IPS DF 4.7 (cell line): ENCODE measurements at regions not wholly inside any gene's neighbourhood (a gene's known extent, or its start where the extent isn't known, plus 50 kb on each side); places are given as distances from the start of the nearest gene placed in this dataset.
"Not testable (repeated sequence)": the region's sequence is repeated elsewhere in the genome, so short reads cannot be mapped to it uniquely, and the experiment has no call there.

ENCODE experiments used
- DNase-seq: peaks from one replicate; pipeline ENCODE4 v3.0.0-alpha.2; 2013; ENCODE audit warnings: low spot score; ENCODE audit errors: extremely low read depth

DNA sequence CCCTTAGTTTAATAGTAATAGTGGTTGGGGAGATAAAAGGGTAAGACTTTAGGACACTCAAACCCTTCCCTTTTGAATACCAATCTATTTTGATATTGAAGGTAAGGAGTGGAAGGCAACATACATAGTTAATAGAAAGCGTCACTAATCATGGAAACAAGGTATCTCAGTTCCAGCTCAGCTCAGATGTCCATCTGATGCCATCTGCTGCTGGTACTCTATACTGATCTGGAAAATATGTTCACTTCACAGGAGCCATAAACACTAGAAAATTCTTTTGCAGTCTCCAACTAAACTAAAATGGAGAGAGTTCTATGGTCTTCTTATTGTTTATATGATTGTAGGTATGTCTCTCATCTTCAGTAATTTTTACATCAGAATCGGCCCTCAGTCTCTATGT, 1777.1 kb downstream of the OTOL1 start:
- no peak for DNase-seq

DNA sequence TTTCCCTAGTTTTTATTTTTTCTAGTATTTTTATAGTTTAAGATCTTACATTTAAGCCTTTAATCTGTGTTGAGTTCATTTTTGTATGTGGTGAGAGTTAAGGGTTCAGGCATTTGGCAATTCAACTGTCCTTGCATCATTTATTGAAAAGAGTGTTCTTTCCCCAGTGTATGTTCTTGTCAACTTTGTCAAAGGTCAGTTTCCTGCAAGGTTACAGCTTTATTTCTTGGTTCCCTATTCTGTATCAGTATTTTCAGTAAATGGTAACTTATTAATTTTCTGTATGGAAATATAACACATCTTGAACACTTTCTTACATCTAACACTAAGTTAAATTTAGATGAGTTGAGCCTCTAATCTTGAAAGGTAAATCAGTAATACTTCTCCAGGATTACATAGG, 1770.1 kb downstream of the OTOL1 start:
- no peak for DNase-seq

DNA sequence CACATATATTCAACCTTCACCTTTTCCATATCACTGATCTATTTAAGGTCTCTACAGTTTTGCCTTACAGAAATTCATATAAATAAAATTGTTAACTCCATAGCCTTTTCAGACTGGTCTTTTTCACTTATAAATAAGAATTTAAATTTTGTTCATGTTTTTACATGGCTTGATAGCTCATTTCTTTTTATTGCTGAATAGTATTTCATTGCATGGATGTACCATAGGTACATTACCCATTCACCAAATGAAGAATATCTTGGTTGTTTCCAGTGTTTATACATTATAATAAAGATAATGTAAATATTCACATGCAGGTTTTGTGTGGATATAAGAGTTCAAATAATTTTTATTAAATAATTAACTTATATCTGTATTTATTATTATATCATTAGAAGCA, 1765.0 kb downstream of the OTOL1 start:
- DNase-seq = no peak

DNA sequence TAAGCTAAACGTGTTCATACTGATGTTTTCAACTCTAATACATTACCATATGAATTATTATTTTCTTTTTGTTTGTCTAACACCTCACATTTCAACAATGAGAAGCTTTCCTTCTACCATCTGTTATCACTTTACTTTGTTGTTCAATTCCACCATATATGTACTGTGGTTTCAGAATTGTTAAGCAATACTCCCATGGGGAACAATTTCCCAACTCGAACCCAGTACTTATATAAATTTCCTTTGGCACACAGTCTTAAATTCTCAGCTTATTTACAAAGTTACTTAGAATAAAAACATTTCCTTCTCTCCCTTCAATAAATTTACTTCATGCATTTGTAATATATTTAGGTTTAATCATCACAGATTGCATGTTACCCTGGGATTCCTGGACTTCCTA, 1764.4 kb downstream of the OTOL1 start:
- no peak for DNase-seq

DNA sequence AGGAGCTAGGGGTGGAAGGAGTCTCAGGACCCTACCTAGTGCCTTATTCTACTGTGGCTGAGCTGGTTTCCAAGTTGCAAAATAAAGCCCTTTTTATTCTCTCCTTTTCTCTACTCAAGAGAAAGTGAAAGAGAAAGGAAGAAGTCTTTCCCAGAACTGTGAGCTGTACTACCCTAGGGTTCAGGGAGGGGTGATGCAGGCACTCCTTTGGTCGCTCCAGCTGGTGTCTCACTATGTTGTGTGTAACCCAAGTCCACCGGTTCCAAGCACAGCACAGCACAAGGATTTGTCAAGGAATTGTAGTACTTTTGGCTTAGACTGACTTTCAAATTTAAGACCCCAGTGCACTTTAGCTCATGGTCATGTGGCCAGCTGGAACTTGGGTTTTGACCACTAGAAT, 1721.7 kb downstream of the OTOL1 start:
- DNase-seq = no peak

DNA sequence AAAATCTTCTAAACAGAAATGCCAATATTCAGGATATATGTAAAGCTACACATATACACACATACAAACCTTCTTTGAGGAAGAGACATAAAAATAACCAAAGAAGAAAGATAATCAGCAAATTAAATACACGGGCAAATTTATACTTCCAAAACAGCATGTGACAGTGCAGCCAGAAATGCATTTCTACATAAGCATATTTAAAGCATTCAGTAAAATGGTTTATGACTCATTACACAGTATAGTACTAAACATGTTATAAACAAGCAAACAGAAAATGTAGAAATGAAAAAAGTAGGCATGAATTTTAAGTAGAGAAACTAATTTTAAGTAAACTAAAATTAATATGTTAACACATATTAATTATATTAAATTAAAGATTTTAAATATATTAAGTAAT, 1717.2 kb downstream of the OTOL1 start:
- DNase-seq = no peak

DNA sequence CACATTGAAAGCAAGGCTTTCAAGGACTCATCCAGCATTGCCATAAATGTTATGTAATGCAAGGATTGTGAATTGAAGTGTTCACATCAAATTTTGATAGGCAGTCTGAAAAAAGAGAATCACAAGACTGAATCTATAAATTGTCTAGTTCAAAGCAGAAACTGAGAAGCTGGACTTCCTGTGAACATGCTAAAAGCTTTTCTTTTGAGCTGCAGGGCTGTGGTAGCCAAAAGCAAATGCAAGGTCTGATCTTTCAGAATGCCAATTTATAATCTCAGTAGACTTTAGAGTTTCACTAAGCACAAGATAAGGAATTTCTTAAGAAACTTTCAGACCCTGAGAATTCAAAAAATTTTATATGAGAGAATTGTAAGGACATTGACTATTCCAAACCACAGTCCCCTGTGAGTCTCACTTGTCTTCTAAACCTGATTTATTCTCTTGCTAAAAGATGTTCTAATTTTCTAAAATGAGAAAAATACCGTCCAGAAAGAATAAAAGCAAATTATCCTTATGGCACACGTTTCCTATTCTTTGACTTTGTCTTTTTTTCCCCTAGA, 1700.3 kb downstream of the OTOL1 start:
- no peak for DNase-seq

DNA sequence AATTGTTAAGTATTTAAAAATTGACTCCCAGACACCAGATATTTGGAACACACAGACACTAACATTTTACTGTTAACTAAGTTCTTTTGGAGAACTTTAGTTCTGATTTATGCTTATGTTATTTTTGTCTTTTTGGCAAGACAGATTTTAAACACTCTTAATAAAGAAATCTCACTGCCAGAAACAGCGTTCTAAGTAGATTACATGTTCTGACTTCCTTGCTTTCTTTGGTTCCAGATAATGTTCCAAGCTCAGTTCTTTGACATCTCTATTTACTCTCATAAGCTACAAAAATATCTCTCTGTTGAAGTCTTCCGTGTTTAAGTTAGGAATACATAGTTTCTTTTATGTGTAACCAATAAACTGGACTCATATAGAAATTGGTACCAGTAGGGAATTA, 1699.6 kb downstream of the OTOL1 start:
- DNase-seq = no peak

DNA sequence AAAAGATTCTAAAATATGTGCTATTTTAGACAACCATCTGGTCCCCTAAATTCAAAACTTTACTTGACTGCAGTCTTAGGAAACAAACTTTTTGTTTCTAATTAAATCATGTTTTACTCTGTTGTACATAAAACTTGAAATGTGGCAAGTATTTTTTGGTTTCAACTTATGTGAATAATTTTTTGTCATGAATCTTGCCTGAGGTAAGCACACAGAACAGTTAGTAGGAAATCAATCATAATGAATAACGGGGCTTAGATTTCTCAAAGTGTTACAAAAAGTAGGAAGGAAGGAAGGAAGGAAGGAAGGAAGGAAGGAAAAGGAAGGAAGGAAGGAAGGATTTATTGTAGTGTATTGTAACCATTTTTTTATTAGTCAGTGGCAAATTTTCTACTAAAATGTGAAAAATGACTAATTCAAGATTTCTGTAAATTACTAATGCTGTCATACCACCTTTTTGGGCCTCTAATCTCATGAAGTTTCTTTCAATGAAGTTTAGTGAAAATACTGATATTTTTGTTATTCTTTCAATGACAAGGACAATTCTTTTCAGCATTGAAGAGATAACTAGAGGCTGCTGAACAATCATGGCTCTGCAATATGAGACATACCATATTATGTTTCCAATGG, 1689.2 kb downstream of the OTOL1 start:
- no peak for DNase-seq

DNA sequence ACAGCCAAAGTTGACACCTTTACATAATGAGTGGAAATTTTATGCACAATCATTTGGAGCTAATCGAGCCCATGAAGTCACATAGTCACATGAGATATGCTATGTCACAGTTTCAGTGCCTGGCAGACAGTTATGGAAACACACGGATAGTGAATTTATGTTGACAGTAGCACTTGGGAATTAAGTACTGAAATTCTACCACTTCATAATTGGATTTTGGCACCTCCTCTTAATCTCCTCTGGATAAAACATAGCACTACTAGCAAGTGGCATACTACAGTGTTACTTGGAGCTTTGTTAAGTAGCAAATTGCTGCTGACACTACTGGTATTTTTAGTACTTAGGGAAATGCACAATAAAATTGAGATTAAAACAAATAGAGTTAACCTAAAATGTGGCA, 1679.4 kb downstream of the OTOL1 start:
- DNase-seq = no peak

DNA sequence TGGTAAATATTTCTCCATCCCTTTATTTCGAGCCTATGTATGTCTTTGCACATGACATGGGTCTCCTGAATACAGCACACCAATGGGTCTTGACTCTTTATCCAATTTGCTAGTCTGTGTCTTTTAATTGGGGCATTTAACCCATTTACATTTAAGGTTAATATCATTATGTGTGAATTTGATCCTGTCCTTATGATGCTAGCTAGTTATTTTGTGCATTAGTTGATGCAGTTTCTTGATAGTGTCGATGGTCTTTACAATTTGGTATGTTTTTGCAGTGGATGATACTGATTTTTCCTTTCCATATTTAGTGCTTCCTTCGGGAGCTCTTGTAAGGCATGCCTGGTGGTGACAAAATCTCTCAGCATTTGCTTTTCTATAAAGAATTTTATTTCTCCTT, 1675.9 kb downstream of the OTOL1 start:
- DNase-seq = not testable (repeated sequence)

DNA sequence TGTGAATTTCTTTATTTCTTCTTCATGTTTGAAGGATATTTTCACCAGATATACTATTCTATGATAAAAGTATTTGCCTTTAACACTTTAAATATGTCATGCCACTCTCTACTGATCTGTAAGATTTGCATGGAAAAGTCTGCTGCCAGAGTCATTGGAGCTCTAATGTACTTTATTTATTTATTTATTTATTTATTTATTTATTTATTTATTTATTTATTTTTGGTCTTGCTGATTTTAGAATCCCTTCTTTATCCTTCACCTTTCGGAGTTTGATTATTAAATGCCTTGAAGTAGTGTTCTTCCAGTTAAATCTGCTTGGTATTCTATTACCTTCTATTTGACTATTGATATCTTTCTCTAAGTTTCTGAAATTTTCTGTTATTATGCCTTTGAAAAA, 1669.6 kb downstream of the OTOL1 start:
- no peak for DNase-seq

DNA sequence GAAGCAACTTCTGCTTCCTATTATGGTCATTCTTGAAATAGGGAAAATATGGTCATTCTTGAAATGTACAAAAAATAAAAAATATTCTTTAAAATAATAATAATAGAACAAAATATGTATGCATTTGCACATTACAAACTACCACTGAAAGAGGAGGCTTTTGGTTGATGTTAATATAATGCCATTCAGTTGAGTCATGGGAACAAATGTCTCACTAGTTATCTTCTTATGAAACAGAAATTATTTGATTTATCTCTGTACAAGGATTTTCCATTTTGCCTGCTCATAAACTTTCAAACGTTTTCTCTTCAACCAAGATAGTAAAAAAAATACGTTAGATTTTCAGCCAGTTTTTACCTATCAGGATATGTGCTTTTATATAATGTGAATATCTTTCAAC, 1662.7 kb downstream of the OTOL1 start:
- DNase-seq = no peak

DNA sequence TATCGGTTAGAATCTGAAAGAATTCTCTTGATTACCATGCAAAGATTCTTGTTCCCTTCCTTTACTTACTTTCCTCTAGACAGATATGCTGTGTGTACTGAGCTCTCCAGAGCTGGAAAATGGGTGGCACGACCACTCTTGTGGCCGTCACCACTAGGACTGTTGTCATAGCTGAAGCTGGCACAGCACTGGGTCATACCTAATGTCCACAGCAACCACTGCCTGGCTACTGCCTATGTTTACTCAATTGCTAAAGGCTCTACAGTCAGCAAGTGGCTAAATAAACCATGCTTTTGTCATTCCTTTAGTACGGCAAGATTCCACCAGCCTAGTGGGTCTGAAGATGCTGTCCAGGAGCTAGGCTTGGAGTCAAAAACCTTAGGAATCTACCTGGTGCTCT, 1643.0 kb downstream of the OTOL1 start:
- DNase-seq = no peak

DNA sequence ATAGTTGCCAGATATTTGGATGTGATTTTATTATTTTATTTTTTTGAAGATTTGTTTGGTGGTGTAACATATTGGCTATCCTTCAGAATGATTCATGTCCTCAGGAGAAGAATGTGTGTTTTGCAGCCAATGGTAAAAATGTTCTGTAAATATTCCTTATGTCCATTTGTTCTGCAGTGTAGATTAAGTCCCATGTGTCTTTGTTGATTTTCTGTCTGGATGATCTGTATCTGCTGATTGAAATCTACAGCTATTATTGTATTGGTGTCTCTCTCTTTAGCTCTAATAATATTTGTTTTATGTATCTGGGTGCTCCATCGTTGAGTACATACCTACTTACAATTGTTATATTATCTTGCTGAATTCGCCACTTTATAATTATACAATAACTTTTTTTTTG, 1641.7 kb downstream of the OTOL1 start:
- DNase-seq = no peak

DNA sequence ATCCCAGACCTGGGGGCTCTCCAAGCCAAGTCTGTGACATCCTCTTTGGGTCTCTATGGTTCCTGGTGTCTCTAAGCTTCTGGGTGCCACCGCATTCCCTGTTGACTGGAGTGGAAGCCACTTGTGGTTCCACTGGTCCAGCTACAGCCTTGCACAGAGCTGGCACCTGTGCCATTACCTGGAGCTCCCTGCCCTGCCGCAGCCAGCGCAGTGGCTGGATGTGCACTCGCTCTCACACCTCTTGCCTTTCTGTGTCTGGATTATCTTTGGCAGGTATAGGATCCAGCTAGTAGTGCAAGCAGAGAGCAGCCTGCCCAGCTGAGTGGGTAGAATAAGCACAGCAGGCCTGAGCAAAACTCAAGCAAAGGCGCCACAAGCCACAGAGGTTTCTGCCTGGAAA, 1635.5 kb downstream of the OTOL1 start:
- DNase-seq = no peak

DNA sequence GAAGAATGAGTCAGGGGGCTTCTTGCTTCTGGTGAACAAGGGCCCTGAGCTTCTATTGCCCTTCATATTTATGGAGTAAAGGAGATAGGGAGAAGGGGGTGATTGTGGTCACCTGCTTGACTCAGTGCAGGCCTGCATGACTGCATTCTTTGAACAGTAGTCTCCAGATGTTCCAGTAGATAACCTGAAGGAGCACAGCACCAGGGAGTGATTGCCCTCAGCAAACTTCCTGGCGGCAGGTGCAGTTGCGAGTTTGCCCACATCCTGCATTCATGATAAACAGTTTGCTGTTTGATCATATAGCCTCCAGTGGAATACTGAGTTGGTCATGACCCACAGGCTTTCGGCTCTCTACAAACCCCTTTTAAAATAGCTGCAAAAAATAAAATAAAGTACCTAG, 1632.7 kb downstream of the OTOL1 start:
- DNase-seq = no peak

DNA sequence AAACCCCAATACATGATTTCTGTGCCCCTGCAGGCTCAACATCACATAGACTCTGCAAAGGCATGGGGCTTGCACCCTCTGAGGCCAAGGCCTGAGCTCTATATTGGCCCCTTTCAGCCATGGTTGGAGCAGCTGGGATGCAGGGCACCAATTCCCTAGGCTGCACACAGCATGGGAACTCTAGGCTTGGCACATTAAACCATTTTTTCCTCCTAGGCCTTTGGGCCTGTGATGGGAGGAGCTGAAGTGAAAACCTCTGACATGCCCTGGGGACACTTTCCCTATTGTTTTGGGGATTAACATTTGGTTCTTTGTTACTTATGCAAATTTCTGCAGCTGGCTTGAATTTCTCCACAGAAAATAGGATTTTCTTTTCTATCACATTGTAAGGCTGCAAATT, 1629.5 kb downstream of the OTOL1 start:
- no peak for DNase-seq
